Endothelial cell of umbilical vein (primary cell): ENCODE measurements at regions not wholly inside any gene's neighbourhood (a gene's known extent, or its start where the extent isn't known, plus 50 kb on each side); places are given as distances from the start of the nearest gene placed in this dataset.

Experiments used
- BruUV-seq: library from RNA; stranded (reverse); fragments of 400-500 nt; replicated peaks from 2 replicates; lab custom pipeline; 2021; lab: Mats Ljungman, UMichigan
- CTCF ChIA-PET: fragments of 300-600, 350-600 bp; sonication (Branson Sonifier 250); formaldehyde crosslinking; loops from one replicate; lab custom pipeline; 2021; ENCODE audit warnings: antibody characterized with exemption, inconsistent platforms; lab: Charles Lee
- POLR2A ChIA-PET: fragments of 300-600, 350-600 bp; sonication (Branson Sonifier 250); formaldehyde crosslinking; loops from one replicate; lab custom pipeline; 2021; ENCODE audit warnings: antibody characterized with exemption, inconsistent platforms; lab: Charles Lee
- DNase-seq: peaks from one replicate; pipeline ENCODE4 v3.0.0-alpha.2; 2011; ENCODE audit warnings: low read depth, low spot score
- FAIRE-seq: peaks from 2 replicates; lab custom pipeline; 2011; peaks lifted over from hg19 to GRCh38; lab: Jason Lieb, UNC
- H2AFZ ChIP-seq: 2 replicates; pipeline ENCODE4 v1.6.0; 2012; ENCODE audit warnings: low read depth, low read length, control low read depth, inconsistent platforms
- H3K27ac ChIP-seq: 2 replicates; pipeline ENCODE4 v1.5.1; 2011; ENCODE audit warnings: low read depth, mild to moderate bottlenecking, control low read depth, low read length, moderate library complexity; ENCODE audit not compliant: insufficient read depth
- H3K27me3 ChIP-seq, 2 experiments: 2 replicates each; pipeline versions ENCODE4 v1.6.0 to v1.6.1; 2011; ENCODE audit warnings: low read length in 2 of 2, mixed read lengths in 1 of 2; ENCODE audit not compliant: control insufficient read depth in 2 of 2, insufficient read depth in 2 of 2
- H3K36me3 ChIP-seq, 2 experiments: 2 replicates in 1 of 2; 3 replicates in 1 of 2; pipeline ENCODE4 v1.5.1; 2011; ENCODE audit warnings: low read length in 2 of 2, mild to moderate bottlenecking in 1 of 2, moderate library complexity in 1 of 2; ENCODE audit not compliant: control insufficient read depth in 2 of 2, insufficient read depth in 2 of 2; ENCODE audit errors: extremely low read depth in 1 of 2
- H3K4me1 ChIP-seq: 3 replicates; pipeline ENCODE4 v1.5.1; 2011; ENCODE audit warnings: mild to moderate bottlenecking, low read length; ENCODE audit not compliant: control insufficient read depth, insufficient read depth; ENCODE audit errors: extremely low read depth
- H3K4me2 ChIP-seq: 2 replicates; pipeline ENCODE4 v1.6.1; 2011; ENCODE audit warnings: low read length, control low read depth, mixed read lengths; ENCODE audit not compliant: insufficient read depth
- H3K4me3 ChIP-seq, 3 experiments: fragments of 200-600 bp in 1 of 3; sonication (generic), shearing (Covaris generic) in 1 of 3; replicated peaks in 1 of 3; 2 replicates each; pipeline ENCODE4 v1.5.1; 2011 to 2016; ENCODE audit warnings: control low read depth in 3 of 3, low read length in 3 of 3, mild to moderate bottlenecking in 2 of 3, inconsistent platforms in 1 of 3, low read depth in 1 of 3, moderate library complexity in 1 of 3; ENCODE audit not compliant: insufficient read depth in 1 of 3
- H3K79me2 ChIP-seq: 2 replicates; pipeline ENCODE4 v1.6.0; 2012; ENCODE audit warnings: low read length, inconsistent platforms; ENCODE audit not compliant: control insufficient read depth, insufficient read depth
- H3K9ac ChIP-seq: replicated peaks from 2 replicates; pipeline ENCODE3; 2011; ENCODE audit warnings: low read length, control low read depth; ENCODE audit not compliant: insufficient read depth; ENCODE audit errors: extremely low read depth
- H3K9me1 ChIP-seq: replicated peaks from 3 replicates; pipeline ENCODE4 v1.6.0; 2011; ENCODE audit warnings: mild to moderate bottlenecking, low read length; ENCODE audit not compliant: control insufficient read depth, insufficient read depth; ENCODE audit errors: extremely low read depth
- H3K9me3 ChIP-seq: replicated peaks from 2 replicates; pipeline ENCODE4 v1.5.1; 2012; ENCODE audit warnings: low read length, inconsistent platforms; ENCODE audit not compliant: control insufficient read depth, insufficient read depth
- H4K20me1 ChIP-seq: replicated peaks from 2 replicates; pipeline ENCODE3; 2011; ENCODE audit warnings: mild to moderate bottlenecking, low read length; ENCODE audit not compliant: control insufficient read depth, insufficient read depth; ENCODE audit errors: extremely low read depth
- CTCF ChIP-seq, 2 donors: IDR thresholded peaks; 1 replicate in 1 of 2; 2 replicates in 1 of 2; pipeline ENCODE4 v1.5.1; 2011; ENCODE audit warnings: low read length in 2 of 2, mild to moderate bottlenecking in 2 of 2, moderate library complexity in 2 of 2, control low read depth in 1 of 2, inconsistent platforms in 1 of 2, low read depth in 1 of 2; ENCODE audit not compliant: insufficient read depth in 1 of 2; ENCODE audit errors: extremely low read depth in 1 of 2
- EZH2 ChIP-seq: IDR thresholded peaks from 2 replicates; pipeline ENCODE4 v1.6.1; 2012; ENCODE audit warnings: borderline replicate concordance, low read depth, mild to moderate bottlenecking, moderate library complexity, low read length, inconsistent platforms; ENCODE audit not compliant: severe bottlenecking
- FOS ChIP-seq: IDR thresholded peaks from 2 replicates; pipeline ENCODE4 v1.6.1; 2011; ENCODE audit warnings: mild to moderate bottlenecking, low read length, moderate library complexity, borderline replicate concordance; ENCODE audit not compliant: insufficient read depth
- GATA2 ChIP-seq: IDR thresholded peaks from 2 replicates; pipeline ENCODE4 v1.7.0; 2011; ENCODE audit warnings: low read depth, mild to moderate bottlenecking, moderate library complexity, mixed read lengths, low read length; ENCODE audit not compliant: insufficient read length, insufficient read depth
- JUN ChIP-seq: IDR thresholded peaks from 2 replicates; pipeline ENCODE4 v1.6.1; 2011; ENCODE audit warnings: borderline replicate concordance, low read depth; ENCODE audit not compliant: insufficient read length, insufficient read depth
- MAX ChIP-seq: IDR thresholded peaks from 2 replicates; pipeline ENCODE4 v1.6.1; 2011; ENCODE audit not compliant: insufficient read depth, insufficient read length
- MYC ChIP-seq: IDR thresholded peaks from one replicate; pipeline ENCODE4 v1.6.1; 2011; ENCODE audit warnings: mild to moderate bottlenecking, low read depth, low read length
- POLR2A ChIP-seq: IDR thresholded peaks from 2 replicates; pipeline ENCODE4 v1.6.1; 2012; ENCODE audit warnings: low read depth, mild to moderate bottlenecking, control low read depth, low read length
- POLR2AphosphoS5 ChIP-seq: IDR thresholded peaks from 2 replicates; pipeline ENCODE4 v1.6.1; 2012; ENCODE audit warnings: low read depth, mild to moderate bottlenecking, control low read depth, low read length, moderate library complexity; ENCODE audit not compliant: insufficient read depth
- dilution Hi-C: fragments of 300-500 bp; cut with MboI; formaldehyde crosslinking; loops from one replicate; pipeline ENCODE4 v1.15.0; 2019; ENCODE audit warnings: low sequenced_read_pairs; ENCODE audit not compliant: extremely low pct_ligation_motif_present
- intact Hi-C: fragments of 100-400 bp; cut with micrococcal nuclease; formaldehyde crosslinking; loops from one replicate; pipeline ENCODE4 v1.10.0; 2022

- intact Hi-C loops (no loop called here), dilution Hi-C loops (no loop called here)
- Histone ChIP-seq H3K79me2 (no peaks in the 10 kb centered on the region), H3K9me1 (no peaks in the 10 kb centered on the region), H3K9me3 (peaks cover 5% of the 10 kb centered on the region), H3K4me2 (no peak overlapping the region), H3K36me3 (no peaks in the 10 kb centered on the region), H4K20me1 (no peaks in the 10 kb centered on the region), H3K27me3 (no peaks in the 10 kb centered on the region), H3K4me1 (no peaks in the 10 kb centered on the region), H3K27ac (no peak overlapping the region), H3K9ac (no peak overlapping the region), H3K4me3 (no peak overlapping the region), H2AFZ (no peak overlapping the region)
- no peak for TF ChIP-seq GATA2
- TF ChIP-seq CTCF (IDR thresholded peaks at IDR 0.05; ENCODE audit: extremely low read depth in 1 of 2, insufficient read depth in 1 of 2, low read depth in 1 of 2, low read length in 2 of 2), result no peak
- TF ChIP-seq MAX, result no peak
- no peak for TF ChIP-seq FOS
- no peak for TF ChIP-seq POLR2A
- ChIA-PET CTCF (no interaction called here), POLR2A (no interaction called here)
- DNase-seq (no peak), FAIRE-seq (no peak)
- BruUV-seq, result no TSS peak
Measured at GRCh38 chr5:7131680-7132079, 264.3 kb upstream of the ADCY2 start.

GRCh38 chr5:7146886-7147285 is 249.1 kb upstream of the ADCY2 start:
- dilution Hi-C loops, result no loop called here
- Histone ChIP-seq H3K9me3 (peaks cover 7% of the 10 kb centered on the region), H3K9ac (no peak overlapping the region), H3K36me3 (no peaks in the 10 kb centered on the region), H2AFZ (no peak overlapping the region), H3K4me2 (no peak overlapping the region), H3K4me3 (no peak overlapping the region), H3K27ac (no peak overlapping the region), H3K4me1 (no peaks in the 10 kb centered on the region), H3K79me2 (no peaks in the 10 kb centered on the region), H4K20me1 (no peaks in the 10 kb centered on the region), H3K9me1 (no peaks in the 10 kb centered on the region), H3K27me3 (no peaks in the 10 kb centered on the region)
- TF ChIP-seq POLR2A, result no peak
- TF ChIP-seq GATA2, result no peak
- no peak for TF ChIP-seq POLR2AphosphoS5
- TF ChIP-seq EZH2, result no peak
- no peak for TF ChIP-seq MAX
- no peak for TF ChIP-seq FOS
- no peak for TF ChIP-seq JUN
- no peak for TF ChIP-seq MYC
- TF ChIP-seq CTCF (IDR thresholded peaks at IDR 0.05; ENCODE audit: extremely low read depth in 1 of 2, insufficient read depth in 1 of 2, low read depth in 1 of 2, low read length in 2 of 2), result no peak
- POLR2A ChIA-PET, result no interaction called here
- intact Hi-C loops, result no loop called here
- no peak for DNase-seq
- CTCF ChIA-PET, result no interaction called here
- no peak for FAIRE-seq
- BruUV-seq, result no TSS peak
